HG02623 (cell line): ENCODE measurements at regions not wholly inside any gene's neighbourhood (a gene's known extent, or its start where the extent isn't known, plus 50 kb on each side); places are given as distances from the start of the nearest gene placed in this dataset.

Source experiments
- ATAC-seq: cut with Tn5 transposase; IDR thresholded peaks from one replicate; pipeline ENCODE4 v1.9.1; 2021; ENCODE audit warnings: moderate library complexity; ENCODE audit not compliant: unreplicated experiment

GRCh38 chr19:28290963-28291657, 921.8 kb downstream of the UQCRFS1 start:
- ATAC-seq, result no peak

- ATAC-seq, result no peak
Observed at GRCh38 chr19:28289295-28290063, 923.5 kb downstream of the UQCRFS1 start.

- no peak for ATAC-seq
Observed at GRCh38 chr19:28288572-28289264, 924.2 kb downstream of the UQCRFS1 start.

GRCh38 chr19:28285917-28286316, 927.0 kb downstream of the UQCRFS1 start:
- no peak for ATAC-seq

GRCh38 chr19:28285078-28285477, 927.9 kb downstream of the UQCRFS1 start:
- ATAC-seq, result no peak

- no peak for ATAC-seq
Observed at GRCh38 chr19:28284389-28284788, 928.6 kb downstream of the UQCRFS1 start.

GRCh38 chr19:28283592-28283991, 929.4 kb downstream of the UQCRFS1 start:
- ATAC-seq, result no peak

- ATAC-seq, result no peak
Observed at GRCh38 chr19:28281676-28282075, 931.3 kb downstream of the UQCRFS1 start.

GRCh38 chr19:28264556-28264955, 948.4 kb downstream of the UQCRFS1 start:
- ATAC-seq, result no peak

GRCh38 chr19:28258829-28259228, 954.1 kb downstream of the UQCRFS1 start:
- no peak for ATAC-seq

GRCh38 chr19:28257396-28257795, 955.6 kb downstream of the UQCRFS1 start:
- no peak for ATAC-seq

GRCh38 chr19:28247243-28247642, 965.7 kb downstream of the UQCRFS1 start:
- ATAC-seq, result no peak

- ATAC-seq, result no peak
Observed at GRCh38 chr19:28245937-28246336, 967.0 kb downstream of the UQCRFS1 start.

GRCh38 chr19:28244966-28245365, 968.0 kb downstream of the UQCRFS1 start:
- no peak for ATAC-seq

- no peak for ATAC-seq
Observed at GRCh38 chr19:28242317-28242927, 970.5 kb downstream of the UQCRFS1 start.

- no peak for ATAC-seq
Observed at GRCh38 chr19:28239270-28239669, 973.7 kb downstream of the UQCRFS1 start.

- no peak for ATAC-seq
Observed at GRCh38 chr19:28238270-28238820, 974.6 kb downstream of the UQCRFS1 start.

- no peak for ATAC-seq
Observed at GRCh38 chr19:28235606-28236125, 977.3 kb downstream of the UQCRFS1 start.

GRCh38 chr19:28234637-28235036, 978.3 kb downstream of the UQCRFS1 start:
- ATAC-seq, result no peak

GRCh38 chr19:28228854-28229253, 984.1 kb downstream of the UQCRFS1 start:
- ATAC-seq, result no peak

- ATAC-seq, result no peak
Observed at GRCh38 chr19:28224441-28224840, 988.5 kb downstream of the UQCRFS1 start.
